H1 (cell line): ENCODE measurements at regions not wholly inside any gene's neighbourhood (a gene's known extent, or its start where the extent isn't known, plus 50 kb on each side); places are given as distances from the start of the nearest gene placed in this dataset.

Source experiments
- EZH2 ChIP-seq: fragments of 200-600 bp; sonication (generic); IDR thresholded peaks from 2 replicates; pipeline ENCODE4 v1.7.1; 2012; ENCODE audit warnings: low read depth, mild to moderate bottlenecking, moderate library complexity, low read length, inconsistent platforms; ENCODE audit not compliant: severe bottlenecking
- MAFK ChIP-seq: IDR thresholded peaks from 2 replicates; pipeline ENCODE4 v1.6.1; 2012; ENCODE audit warnings: low read depth, mild to moderate bottlenecking, improper control_type of control experiment, low read length
- MAX ChIP-seq: IDR thresholded peaks from 2 replicates; pipeline ENCODE4 v1.6.1; 2012; ENCODE audit warnings: inconsistent platforms
- POLR2A ChIP-seq, 2 experiments: IDR thresholded peaks; 1 replicate in 1 of 2; 2 replicates in 1 of 2; pipeline ENCODE4 v1.6.1; 2011; ENCODE audit warnings: low read depth in 2 of 2, low read length in 2 of 2, mild to moderate bottlenecking in 2 of 2; ENCODE audit errors: control extremely low read depth in 1 of 2
- RFX5 ChIP-seq: IDR thresholded peaks from 2 replicates; pipeline ENCODE4 v1.6.1; 2011; ENCODE audit warnings: low read depth, low read length, improper control_type of control experiment, borderline replicate concordance
- SRF ChIP-seq: IDR thresholded peaks from 2 replicates; pipeline ENCODE4 v1.6.1; 2011; ENCODE audit warnings: mild to moderate bottlenecking, low read depth, low read length, moderate library complexity
- TAF1 ChIP-seq: IDR thresholded peaks from 2 replicates; pipeline ENCODE4 v1.6.1; 2011; ENCODE audit warnings: mild to moderate bottlenecking, low read depth, low read length
- TBP ChIP-seq: IDR thresholded peaks from 2 replicates; pipeline ENCODE4 v1.6.1; 2011; ENCODE audit warnings: low read depth, low read length, improper control_type of control experiment
- TF ChIP-seq, protein P1 (sequence below), 3 experiments: IDR thresholded peaks; 1 replicate in 2 of 3; 2 replicates in 1 of 3; pipeline versions ENCODE4 v1.5.1 to v1.6.1; 2011; ENCODE audit warnings: low read length in 3 of 3, mild to moderate bottlenecking in 3 of 3, inconsistent platforms in 2 of 3, low read depth in 1 of 3, moderate library complexity in 1 of 3; ENCODE audit not compliant: insufficient read depth in 1 of 3; ENCODE audit errors: control extremely low read depth in 1 of 3

- TF ChIP-seq, protein P1, sequence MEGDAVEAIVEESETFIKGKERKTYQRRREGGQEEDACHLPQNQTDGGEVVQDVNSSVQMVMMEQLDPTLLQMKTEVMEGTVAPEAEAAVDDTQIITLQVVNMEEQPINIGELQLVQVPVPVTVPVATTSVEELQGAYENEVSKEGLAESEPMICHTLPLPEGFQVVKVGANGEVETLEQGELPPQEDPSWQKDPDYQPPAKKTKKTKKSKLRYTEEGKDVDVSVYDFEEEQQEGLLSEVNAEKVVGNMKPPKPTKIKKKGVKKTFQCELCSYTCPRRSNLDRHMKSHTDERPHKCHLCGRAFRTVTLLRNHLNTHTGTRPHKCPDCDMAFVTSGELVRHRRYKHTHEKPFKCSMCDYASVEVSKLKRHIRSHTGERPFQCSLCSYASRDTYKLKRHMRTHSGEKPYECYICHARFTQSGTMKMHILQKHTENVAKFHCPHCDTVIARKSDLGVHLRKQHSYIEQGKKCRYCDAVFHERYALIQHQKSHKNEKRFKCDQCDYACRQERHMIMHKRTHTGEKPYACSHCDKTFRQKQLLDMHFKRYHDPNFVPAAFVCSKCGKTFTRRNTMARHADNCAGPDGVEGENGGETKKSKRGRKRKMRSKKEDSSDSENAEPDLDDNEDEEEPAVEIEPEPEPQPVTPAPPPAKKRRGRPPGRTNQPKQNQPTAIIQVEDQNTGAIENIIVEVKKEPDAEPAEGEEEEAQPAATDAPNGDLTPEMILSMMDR (IDR thresholded peaks at IDR 0.05; ENCODE audit: control extremely low read depth in 1 of 3, insufficient read depth in 1 of 3, low read depth in 1 of 3, low read length in 3 of 3) = no peak
- no peak for TF ChIP-seq MAX
- no peak for TF ChIP-seq EZH2
- no peak for TF ChIP-seq TBP
- no peak for TF ChIP-seq TAF1
- TF ChIP-seq RFX5 = no peak
- no peak for TF ChIP-seq POLR2A (IDR thresholded peaks at IDR 0.05; ENCODE audit: control extremely low read depth in 1 of 2, low read depth in 2 of 2, low read length in 2 of 2)
- TF ChIP-seq MAFK = no peak
- TF ChIP-seq SRF = no peak
Observed at GRCh38 chr1:13990939-13991338, 291.0 kb downstream of the PRDM2 start.
